ENCODE measurements at regions not wholly inside any gene's neighbourhood (a gene's known extent, or its start where the extent isn't known, plus 50 kb on each side); places are given as distances from the start of the nearest gene placed in this dataset.

GRCh38 chr18:77376043-77376732 is 126.5 kb downstream of the GALR1 start:
- no peak for DNase-seq (ENCODE audit: low spot score)
- H3K4me1 ChIP-seq (ENCODE audit: insufficient read depth, low read length): no peaks in the 10 kb centered on the region
- ChIA-PET CTCF (ENCODE audit: low intra/inter-chr PET ratio, low total read pairs) (no interaction called here), POLR2A (no interaction called here)
- H4K20me1 ChIP-seq (ENCODE audit: insufficient read depth, low read length): no peaks in the 10 kb centered on the region
- no peak; the same call in 2 of the 3 replicates for ATAC-seq
- no peak overlapping the region for H3K4me3 ChIP-seq (replicated peaks in 1 of 3; ENCODE audit: insufficient read depth in 1 of 3, low read depth in 2 of 3, low read length in 3 of 3)
- TF ChIP-seq ZNF280B (CRISPR knock-in tag; IDR thresholded peaks at IDR 0.05; ENCODE audit: borderline replicate concordance) (no peak), ZNF10 (CRISPR knock-in tag; IDR thresholded peaks at IDR 0.05; ENCODE audit: borderline replicate concordance, low read depth) (no peak), ZNF619 (CRISPR knock-in tag; IDR thresholded peaks at IDR 0.05) (no peak), ZNF652 (CRISPR knock-in tag; IDR thresholded peaks at IDR 0.05; ENCODE audit: borderline replicate concordance, low read depth) (no peak), KLF15 (CRISPR knock-in tag; IDR thresholded peaks at IDR 0.05; ENCODE audit: borderline replicate concordance) (no peak)
- no peak overlapping the region for H2AFZ ChIP-seq (ENCODE audit: low read length)
- no peak for FAIRE-seq
- in situ Hi-C loops (cut with HindIII; ENCODE audit: extremely low pct_ligation_motif_present, low pct_unique_long_range_greater_than_20kb) (no loop called here), intact Hi-C loops (cut with micrococcal nuclease; ENCODE audit: unreplicated experiment) (no loop called here)
- no peak overlapping the region for H3K27ac ChIP-seq (ENCODE audit: extremely low read length, insufficient read depth, low read length)
- 0 out of 2 replicates have a peak overlapping the region, but pooled peaks have one; percentile 3 for H3K4me2 ChIP-seq (ENCODE audit: low read depth, low read length)
- no peak overlapping the region for H3K9ac ChIP-seq (ENCODE audit: insufficient read depth, low read depth, low read length)
- H3K27me3 ChIP-seq (ENCODE audit: control insufficient read depth in 1 of 2, insufficient read depth in 2 of 2, low read length in 2 of 2): peaks cover 0 to 8% of the 10 kb centered on the region in 2 experiments; a peak in 2 of 5 replicates
- H3K9me3 ChIP-seq (ENCODE audit: low read length): no peaks in the 10 kb centered on the region
- H3K79me2 ChIP-seq (ENCODE audit: insufficient read depth, low read length): no peaks in the 10 kb centered on the region
- H3K36me3 ChIP-seq (replicated peaks in 1 of 2; ENCODE audit: control insufficient read depth in 1 of 2, insufficient read depth in 2 of 2, low read length in 2 of 2): no peaks in the 10 kb centered on the region
- no TSS peak for BruUV-seq (replicated peaks)
- 39% methylated on average over 22 of the region's 29 CpGs for WGBS (ENCODE audit: low lambda C conversion rate)

DNA sequence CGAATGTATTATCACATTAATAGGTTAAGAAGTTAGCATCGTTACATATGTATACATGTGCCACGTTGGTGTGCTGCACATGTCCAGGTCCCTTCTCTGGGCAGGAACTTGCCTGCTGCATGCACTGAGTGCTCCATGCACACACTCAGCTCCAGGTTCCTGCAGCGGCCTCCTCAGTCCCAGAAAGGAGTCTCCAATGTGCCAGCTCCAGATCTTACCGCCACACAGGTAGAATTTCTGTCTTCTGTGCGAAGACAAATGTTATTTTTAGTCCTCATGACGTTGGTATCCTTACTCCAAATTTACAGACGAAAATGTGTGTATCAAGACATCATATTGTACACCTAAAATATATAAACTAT is 127.1 kb downstream of the GALR1 start:
- ChIA-PET POLR2A (no interaction called here), CTCF (ENCODE audit: low intra/inter-chr PET ratio, low total read pairs) (no interaction called here)
- Histone ChIP-seq H4K20me1 (ENCODE audit: insufficient read depth, low read length) (no peaks in the 10 kb centered on the region), H3K4me1 (ENCODE audit: insufficient read depth, low read length) (no peaks in the 10 kb centered on the region), H3K4me2 (ENCODE audit: low read depth, low read length) (no peak overlapping the region), H3K36me3 (replicated peaks in 1 of 2; ENCODE audit: control insufficient read depth in 1 of 2, insufficient read depth in 2 of 2, low read length in 2 of 2) (no peaks in the 10 kb centered on the region), H3K27me3 (ENCODE audit: control insufficient read depth in 1 of 2, insufficient read depth in 2 of 2, low read length in 2 of 2) (peaks cover 0 to 8% of the 10 kb centered on the region in 2 experiments; a peak in 2 of 5 replicates), H3K4me3 (replicated peaks in 1 of 3; ENCODE audit: insufficient read depth in 1 of 3, low read depth in 2 of 3, low read length in 3 of 3) (no peak overlapping the region), H3K9me3 (ENCODE audit: low read length) (no peaks in the 10 kb centered on the region), H3K27ac (ENCODE audit: extremely low read length, insufficient read depth, low read length) (no peak overlapping the region), H3K79me2 (ENCODE audit: insufficient read depth, low read length) (no peaks in the 10 kb centered on the region), H3K9ac (ENCODE audit: insufficient read depth, low read depth, low read length) (no peak overlapping the region), H2AFZ (ENCODE audit: low read length) (no peak overlapping the region)
- in situ Hi-C loops (cut with HindIII; ENCODE audit: extremely low pct_ligation_motif_present, low pct_unique_long_range_greater_than_20kb) (no loop called here), intact Hi-C loops (cut with micrococcal nuclease; ENCODE audit: unreplicated experiment) (no loop called here)
- DNase-seq (ENCODE audit: low spot score) (no peak), ATAC-seq (no peak), FAIRE-seq (no peak)
- no TSS peak for BruUV-seq (replicated peaks)
- WGBS (ENCODE audit: low lambda C conversion rate): 47% methylated on average over 8 of the region's 8 CpGs
- no peak for TF ChIP-seq ZNF784 (CRISPR knock-in tag; IDR thresholded peaks at IDR 0.05; ENCODE audit: borderline replicate concordance)
- no peak for TF ChIP-seq ZBTB38 (CRISPR knock-in tag; IDR thresholded peaks at IDR 0.05)
- no peak for TF ChIP-seq RFXANK (CRISPR knock-in tag; IDR thresholded peaks at IDR 0.05)
- no peak for TF ChIP-seq ZNF607 (CRISPR knock-in tag; IDR thresholded peaks at IDR 0.05; ENCODE audit: borderline replicate concordance)
- TF ChIP-seq FIP1L1 (IDR thresholded peaks at IDR 0.05; ENCODE audit: borderline replicate concordance, insufficient read depth, low read depth, low read length): no peak
- TF ChIP-seq, protein P1, sequence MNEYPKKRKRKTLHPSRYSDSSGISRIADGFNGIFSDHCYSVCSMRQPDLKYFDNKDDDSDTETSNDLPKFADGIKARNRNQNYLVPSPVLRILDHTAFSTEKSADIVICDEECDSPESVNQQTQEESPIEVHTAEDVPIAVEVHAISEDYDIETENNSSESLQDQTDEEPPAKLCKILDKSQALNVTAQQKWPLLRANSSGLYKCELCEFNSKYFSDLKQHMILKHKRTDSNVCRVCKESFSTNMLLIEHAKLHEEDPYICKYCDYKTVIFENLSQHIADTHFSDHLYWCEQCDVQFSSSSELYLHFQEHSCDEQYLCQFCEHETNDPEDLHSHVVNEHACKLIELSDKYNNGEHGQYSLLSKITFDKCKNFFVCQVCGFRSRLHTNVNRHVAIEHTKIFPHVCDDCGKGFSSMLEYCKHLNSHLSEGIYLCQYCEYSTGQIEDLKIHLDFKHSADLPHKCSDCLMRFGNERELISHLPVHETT (CRISPR knock-in tag; conservative IDR thresholded peaks at IDR 0.05): no peak
- no peak for TF ChIP-seq ZNF557 (CRISPR knock-in tag; IDR thresholded peaks at IDR 0.05)
- TF ChIP-seq MXD3 (CRISPR knock-in tag; IDR thresholded peaks at IDR 0.05): no peak
- no peak for TF ChIP-seq PPARG (CRISPR knock-in tag; conservative IDR thresholded peaks at IDR 0.05)
- no peak for TF ChIP-seq ZNF292 (CRISPR knock-in tag; IDR thresholded peaks at IDR 0.05; ENCODE audit: borderline replicate concordance, low read depth)

All from HepG2 (cell line).